Sigmoid colon (tissue), 4 donors: ENCODE measurements at regions not wholly inside any gene's neighbourhood (a gene's known extent, or its start where the extent isn't known, plus 50 kb on each side); places are given as distances from the start of the nearest gene placed in this dataset.

ENCODE experiments used
- CTCF ChIP-seq, 4 experiments: fragments of 450-650 bp in 3 of 4; fragments of 200-600 bp in 1 of 4; IDR thresholded peaks; one replicate each; pipeline ENCODE4 v1.5.1; 2016 to 2019; ENCODE audit warnings: antibody characterized with exemption in 4 of 4, mild to moderate bottlenecking in 3 of 4, moderate library complexity in 2 of 4
- EP300 ChIP-seq, 4 donors: sonication (generic); formaldehyde crosslinking; IDR thresholded peaks; one replicate each; pipeline ENCODE4 v1.6.1; 2017; ENCODE audit warnings: antibody characterized with exemption in 4 of 4
- POLR2A ChIP-seq, 2 donors: fragments of 450-650 bp; IDR thresholded peaks; one replicate each; pipeline ENCODE4 v1.6.1; 2016; ENCODE audit warnings: antibody characterized with exemption in 2 of 2, mild to moderate bottlenecking in 2 of 2, moderate library complexity in 2 of 2
- POLR2AphosphoS5 ChIP-seq, 4 donors: sonication (generic); formaldehyde crosslinking; IDR thresholded peaks; one replicate each; pipeline ENCODE4 v1.6.1; 2017; ENCODE audit warnings: antibody characterized with exemption in 4 of 4

- TF ChIP-seq POLR2A (IDR thresholded peaks at IDR 0.05): no peak
- no peak for TF ChIP-seq CTCF (IDR thresholded peaks at IDR 0.05)
- TF ChIP-seq POLR2AphosphoS5 (IDR thresholded peaks at IDR 0.05): no peak
- no peak for TF ChIP-seq EP300 (IDR thresholded peaks at IDR 0.05)
Measured at GRCh38 chr2:23230885-23231284, 154.1 kb upstream of the KLHL29 start.
